ENCODE measurements at regions not wholly inside any gene's neighbourhood (a gene's known extent, or its start where the extent isn't known, plus 50 kb on each side); places are given as distances from the start of the nearest gene placed in this dataset.

- TF ChIP-seq ZNF407 (IDR thresholded peaks at IDR 0.05; ENCODE audit: low read depth) (no peak), SMAD3 (CRISPR knock-in tag; conservative IDR thresholded peaks at IDR 0.05) (no peak), PCBP1 (IDR thresholded peaks at IDR 0.05; ENCODE audit: low read depth, low read length, poor library complexity, severe bottlenecking) (no peak), SNAPC5 (CRISPR knock-in tag; IDR thresholded peaks at IDR 0.05) (no peak)
Measured at GRCh38 chr11:69587454-69588090, 53.4 kb upstream of the CCND1 start (continued).
